ENCODE measurements at regions not wholly inside any gene's neighbourhood (a gene's known extent, or its start where the extent isn't known, plus 50 kb on each side); places are given as distances from the start of the nearest gene placed in this dataset.

GRCh38 chr18:43855376-43855775, 578.1 kb upstream of the SYT4 start:
- H3K4me1 Mint-ChIP-seq (ENCODE audit: low read depth in 2 of 2): no peaks in the 10 kb centered on the region
- no peaks in the 10 kb centered on the region for H3K27me3 Mint-ChIP-seq
- H3K36me3 Mint-ChIP-seq (ENCODE audit: insufficient read depth): no peaks in the 10 kb centered on the region
- ATAC-seq (replicated peaks) (no peak), DNase-seq (no peak)
- H3K9me3 Mint-ChIP-seq: peaks cover 0 to 8% of the 10 kb centered on the region in 2 donors
- H3K27ac Mint-ChIP-seq: no peak overlapping the region
- H3K4me3 Mint-ChIP-seq: no peak overlapping the region

- peaks cover 3 to 10% of the 10 kb centered on the region in 2 donors for H3K9me3 Mint-ChIP-seq
These were observed 585.9 kb upstream of the SYT4 start for GRCh38 chr18:43863180-43863579.

GRCh38 chr18:43866696-43867095, 589.4 kb upstream of the SYT4 start:
- DNase-seq: no peak
- Mint-ChIP-seq H3K27me3 (no peaks in the 10 kb centered on the region), H3K4me3 (no peak overlapping the region), H3K9me3 (peaks cover 3 to 10% of the 10 kb centered on the region in 2 donors), H3K36me3 (ENCODE audit: insufficient read depth) (no peaks in the 10 kb centered on the region), H3K27ac (no peak overlapping the region), H3K4me1 (ENCODE audit: low read depth in 2 of 2) (no peaks in the 10 kb centered on the region)
- no peak for ATAC-seq (replicated peaks)

More at GRCh38 chr18:43863180-43863579, 585.9 kb upstream of the SYT4 start:
- no peak for DNase-seq
- no peaks in the 10 kb centered on the region for H3K4me1 Mint-ChIP-seq (ENCODE audit: low read depth in 2 of 2)
- no peaks in the 10 kb centered on the region for H3K27me3 Mint-ChIP-seq
- H3K4me3 Mint-ChIP-seq: no peak overlapping the region
- no peak for ATAC-seq (replicated peaks)
- no peaks in the 10 kb centered on the region for H3K36me3 Mint-ChIP-seq (ENCODE audit: insufficient read depth)
- H3K27ac Mint-ChIP-seq: no peak overlapping the region

DNA sequence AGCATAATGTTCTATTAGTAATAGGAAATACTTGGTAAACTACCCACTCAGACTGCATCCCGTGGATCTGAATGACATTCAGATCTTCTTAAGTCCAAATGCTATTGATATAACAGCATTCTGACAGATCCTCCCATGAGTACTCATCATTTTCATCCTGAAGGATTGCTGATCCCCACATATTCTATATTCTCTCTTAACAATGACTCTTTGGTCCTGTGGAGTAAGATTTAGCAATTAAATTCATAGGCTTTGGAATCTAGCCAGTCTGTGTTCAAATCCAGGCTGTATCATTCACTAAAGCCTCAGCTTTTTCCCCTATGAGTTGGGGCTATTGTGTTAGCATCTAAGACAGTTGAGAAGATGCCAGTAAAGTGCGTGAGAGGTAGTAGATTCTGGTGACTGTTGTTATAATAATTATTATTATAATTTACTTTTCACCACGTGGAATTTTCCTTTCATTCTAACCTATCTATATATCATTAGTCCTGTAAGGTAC, 591.3 kb upstream of the SYT4 start:
- no peak for ATAC-seq (replicated peaks)

DNA sequence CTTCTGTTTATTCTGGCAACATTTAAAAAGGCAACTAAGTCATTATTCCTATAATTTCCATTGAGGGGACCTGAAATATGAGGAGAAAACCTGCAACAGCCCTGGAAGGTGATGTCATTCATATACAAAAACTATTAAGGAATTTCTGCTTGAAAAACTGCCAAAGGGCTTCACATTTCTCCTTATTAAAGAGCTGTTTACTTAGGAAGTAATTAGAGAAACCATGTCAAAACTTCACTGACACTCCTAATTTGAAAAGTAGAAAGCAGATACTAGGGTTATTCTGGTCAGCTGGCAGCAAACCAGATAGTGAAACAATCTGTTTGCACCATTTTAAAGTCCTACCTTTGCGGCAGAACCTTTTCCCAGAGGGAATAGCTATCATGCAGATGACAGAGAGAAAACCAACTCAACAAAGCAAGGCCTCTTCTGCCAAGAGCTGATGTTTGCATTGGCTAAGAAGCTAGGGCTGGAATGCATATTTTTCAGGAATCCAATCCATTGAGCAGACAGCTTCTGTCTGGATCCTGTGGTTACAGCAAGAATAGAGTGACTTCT, 592.2 kb upstream of the SYT4 start:
- no peak for ATAC-seq (replicated peaks)

More for the DNA sequence above, 591.3 kb upstream of the SYT4 start:
- Mint-ChIP-seq H3K4me1 (ENCODE audit: low read depth in 2 of 2) (no peaks in the 10 kb centered on the region), H3K27me3 (no peaks in the 10 kb centered on the region), H3K27ac (no peak overlapping the region), H3K9me3 (peaks cover 3 to 10% of the 10 kb centered on the region in 2 donors), H3K36me3 (ENCODE audit: insufficient read depth) (no peaks in the 10 kb centered on the region), H3K4me3 (no peak overlapping the region)
- no peak for DNase-seq

GRCh38 chr18:43870626-43871025, 593.3 kb upstream of the SYT4 start:
- Mint-ChIP-seq H3K27ac (no peak overlapping the region), H3K36me3 (ENCODE audit: insufficient read depth) (no peaks in the 10 kb centered on the region), H3K9me3 (peaks cover 1 to 4% of the 10 kb centered on the region in 2 donors), H3K4me3 (no peak overlapping the region), H3K4me1 (ENCODE audit: low read depth in 2 of 2) (no peaks in the 10 kb centered on the region), H3K27me3 (no peaks in the 10 kb centered on the region)
- DNase-seq (no peak), ATAC-seq (replicated peaks) (no peak)

More for the DNA sequence above, 592.2 kb upstream of the SYT4 start:
- H3K36me3 Mint-ChIP-seq (ENCODE audit: insufficient read depth): no peaks in the 10 kb centered on the region
- H3K4me3 Mint-ChIP-seq: no peak overlapping the region
- peaks cover 3 to 10% of the 10 kb centered on the region in 2 donors for H3K9me3 Mint-ChIP-seq
- no peaks in the 10 kb centered on the region for H3K27me3 Mint-ChIP-seq
- no peak overlapping the region for H3K27ac Mint-ChIP-seq
- no peak for DNase-seq
- H3K4me1 Mint-ChIP-seq (ENCODE audit: low read depth in 2 of 2): no peaks in the 10 kb centered on the region

DNA sequence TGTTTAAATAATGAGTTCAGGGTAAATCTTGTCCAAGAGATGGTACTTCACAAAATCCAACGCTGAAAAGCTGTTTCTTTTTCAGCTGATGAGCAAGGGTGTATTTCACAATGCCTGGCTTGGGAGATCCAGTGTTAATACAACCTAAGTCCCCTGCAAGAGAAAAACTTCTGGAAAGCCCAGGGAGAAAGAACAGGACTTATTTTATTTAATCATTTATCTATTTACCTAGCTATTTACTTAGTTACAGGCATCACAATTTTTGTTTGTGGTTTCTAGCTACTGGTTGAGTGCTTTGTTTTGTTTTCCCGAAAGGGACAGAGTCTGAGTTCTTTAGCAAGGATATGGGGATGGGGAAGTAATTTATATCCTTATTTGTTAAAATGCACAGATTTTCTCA, 598.2 kb upstream of the SYT4 start:
- Mint-ChIP-seq H3K9me3 (peaks cover 6 to 15% of the 10 kb centered on the region in 2 donors), H3K27me3 (no peaks in the 10 kb centered on the region), H3K4me3 (no peak overlapping the region), H3K4me1 (ENCODE audit: low read depth in 2 of 2) (no peaks in the 10 kb centered on the region), H3K27ac (no peak overlapping the region), H3K36me3 (ENCODE audit: insufficient read depth) (no peaks in the 10 kb centered on the region)
- no peak for ATAC-seq (replicated peaks)
- DNase-seq: no peak

GRCh38 chr18:43876286-43876685, 599.0 kb upstream of the SYT4 start:
- H3K27ac Mint-ChIP-seq: no peak overlapping the region
- no peaks in the 10 kb centered on the region for H3K27me3 Mint-ChIP-seq

DNA sequence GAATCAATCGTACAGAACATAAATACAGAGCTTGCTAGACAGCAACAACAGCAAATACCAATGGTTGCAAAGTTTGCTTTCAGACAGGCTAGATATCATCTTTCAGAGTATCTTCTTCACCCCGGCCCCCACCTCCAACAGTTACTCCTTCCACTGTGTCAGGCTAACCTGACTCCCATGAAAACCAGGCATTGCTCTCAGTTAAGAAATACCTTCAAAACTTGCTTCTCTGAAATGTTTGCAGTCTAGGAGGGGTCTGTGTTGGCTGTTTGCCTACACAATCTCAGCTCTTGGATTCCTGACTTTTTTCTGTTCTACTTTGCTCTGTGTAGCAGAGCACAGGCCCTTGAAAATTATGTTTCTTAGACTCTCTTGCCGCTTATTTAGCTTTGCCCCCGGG, 599.5 kb upstream of the SYT4 start:
- no peaks in the 10 kb centered on the region for H3K27me3 Mint-ChIP-seq
- H3K27ac Mint-ChIP-seq: no peak overlapping the region
- DNase-seq (no peak), ATAC-seq (replicated peaks) (no peak)
- no peaks in the 10 kb centered on the region for H3K36me3 Mint-ChIP-seq (ENCODE audit: insufficient read depth)
- H3K4me1 Mint-ChIP-seq (ENCODE audit: low read depth in 2 of 2): no peaks in the 10 kb centered on the region
- no peak overlapping the region for H3K4me3 Mint-ChIP-seq
- peaks cover 6 to 15% of the 10 kb centered on the region in 2 donors for H3K9me3 Mint-ChIP-seq

More at GRCh38 chr18:43876286-43876685, 599.0 kb upstream of the SYT4 start:
- no peaks in the 10 kb centered on the region for H3K4me1 Mint-ChIP-seq (ENCODE audit: low read depth in 2 of 2)
- H3K9me3 Mint-ChIP-seq: peaks cover 6 to 15% of the 10 kb centered on the region in 2 donors
- no peak for DNase-seq
- H3K4me3 Mint-ChIP-seq: no peak overlapping the region
- no peaks in the 10 kb centered on the region for H3K36me3 Mint-ChIP-seq (ENCODE audit: insufficient read depth)
- no peak for ATAC-seq (replicated peaks)

GRCh38 chr18:43877616-43878321, 600.5 kb upstream of the SYT4 start:
- Mint-ChIP-seq H3K27me3 (no peaks in the 10 kb centered on the region), H3K4me3 (no peak overlapping the region), H3K4me1 (ENCODE audit: low read depth in 2 of 2) (no peaks in the 10 kb centered on the region), H3K27ac (no peak overlapping the region), H3K36me3 (ENCODE audit: insufficient read depth) (no peaks in the 10 kb centered on the region), H3K9me3 (peaks cover 8 to 15% of the 10 kb centered on the region in 2 donors)
- ATAC-seq (replicated peaks): no peak
- no peak for DNase-seq

- DNase-seq: no peak
- Mint-ChIP-seq H3K36me3 (ENCODE audit: insufficient read depth) (no peaks in the 10 kb centered on the region), H3K27ac (no peak overlapping the region), H3K27me3 (no peaks in the 10 kb centered on the region), H3K4me3 (no peak overlapping the region), H3K9me3 (peaks cover 8 to 15% of the 10 kb centered on the region in 2 donors), H3K4me1 (ENCODE audit: low read depth in 2 of 2) (no peaks in the 10 kb centered on the region)
- ATAC-seq (replicated peaks): no peak
These were observed 602.1 kb upstream of the SYT4 start for GRCh38 chr18:43879415-43879814.

- no peak overlapping the region for H3K4me3 Mint-ChIP-seq
- H3K36me3 Mint-ChIP-seq (ENCODE audit: insufficient read depth): no peaks in the 10 kb centered on the region
- no peaks in the 10 kb centered on the region for H3K4me1 Mint-ChIP-seq (ENCODE audit: low read depth in 2 of 2)
- H3K27ac Mint-ChIP-seq: no peak overlapping the region
- no peaks in the 10 kb centered on the region for H3K27me3 Mint-ChIP-seq
- H3K9me3 Mint-ChIP-seq: peaks cover 7 to 15% of the 10 kb centered on the region in 2 donors
- ATAC-seq (replicated peaks) (no peak), DNase-seq (no peak)
These were observed 605.2 kb upstream of the SYT4 start for GRCh38 chr18:43882358-43883055.

DNA sequence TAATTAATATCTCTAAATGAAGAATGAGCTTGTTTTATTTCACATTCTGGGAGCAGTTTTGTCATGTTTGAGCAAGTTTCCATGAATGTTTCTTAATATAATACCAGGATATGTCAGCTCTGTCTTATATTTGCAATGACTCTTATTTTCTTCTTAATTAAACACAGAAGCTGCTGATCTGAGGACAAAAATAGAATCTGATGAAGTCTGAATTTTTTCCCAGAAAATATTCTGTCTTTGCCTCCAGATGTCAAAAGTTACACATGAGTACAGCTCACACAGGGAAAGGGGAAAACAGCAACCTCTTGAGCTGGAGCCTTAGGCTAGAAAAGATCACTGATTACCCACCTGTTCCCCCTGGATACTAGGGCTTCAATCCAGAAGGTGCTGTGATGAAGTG, 606.6 kb upstream of the SYT4 start:
- Mint-ChIP-seq H3K27me3 (no peaks in the 10 kb centered on the region), H3K36me3 (ENCODE audit: insufficient read depth) (no peaks in the 10 kb centered on the region)
- ATAC-seq (replicated peaks): no peak

DNA sequence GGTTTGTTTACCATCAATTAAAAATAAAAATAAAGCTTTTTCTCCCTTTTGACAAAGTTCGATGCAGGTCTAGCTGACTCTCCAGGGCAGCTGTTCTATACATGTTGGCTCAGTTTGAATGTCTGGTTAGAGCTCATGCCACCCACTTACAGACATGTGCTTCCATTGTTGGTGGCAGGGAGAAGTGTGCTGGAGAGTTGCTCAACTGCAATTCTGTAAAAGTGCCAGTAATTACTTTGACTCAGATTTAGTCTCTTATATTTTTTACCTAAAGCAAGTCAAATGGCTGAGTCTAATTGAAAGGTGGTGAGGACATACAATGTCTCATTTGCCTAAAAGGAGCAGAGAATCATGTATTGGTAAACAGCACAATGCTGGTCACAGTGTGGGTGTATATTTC, 609.1 kb upstream of the SYT4 start:
- no peak for ATAC-seq (replicated peaks)
- no peak for DNase-seq
- peaks cover 6 to 20% of the 10 kb centered on the region in 2 donors for H3K9me3 Mint-ChIP-seq
- no peak overlapping the region for H3K4me3 Mint-ChIP-seq
- H3K27ac Mint-ChIP-seq: no peak overlapping the region
- H3K36me3 Mint-ChIP-seq (ENCODE audit: insufficient read depth): no peaks in the 10 kb centered on the region
- no peaks in the 10 kb centered on the region for H3K4me1 Mint-ChIP-seq (ENCODE audit: low read depth in 2 of 2)
- H3K27me3 Mint-ChIP-seq: no peaks in the 10 kb centered on the region

More for the DNA sequence above, 606.6 kb upstream of the SYT4 start:
- Mint-ChIP-seq H3K27ac (no peak overlapping the region), H3K4me3 (no peak overlapping the region), H3K9me3 (peaks cover 7 to 23% of the 10 kb centered on the region in 2 donors), H3K4me1 (ENCODE audit: low read depth in 2 of 2) (no peaks in the 10 kb centered on the region)
- no peak for DNase-seq
